Stimulated activated CD8-positive, alpha-beta memory T cell treated with anti-CD3 and anti-CD28 coated beads, Interleukin-7, amount 100 ng/mL, for 1 hour (primary cell): ENCODE measurements at regions not wholly inside any gene's neighbourhood (a gene's known extent, or its start where the extent isn't known, plus 50 kb on each side); places are given as distances from the start of the nearest gene placed in this dataset.
"Not testable (repeated sequence)": the region's sequence is repeated elsewhere in the genome, so short reads cannot be mapped to it uniquely, and the experiment has no call there.

Experiments
- DNase-seq, 2 donors: peaks; one replicate each; pipeline ENCODE4 v3.0.0-alpha.2; 2020; ENCODE audit warnings: low read depth in 2 of 2

DNA sequence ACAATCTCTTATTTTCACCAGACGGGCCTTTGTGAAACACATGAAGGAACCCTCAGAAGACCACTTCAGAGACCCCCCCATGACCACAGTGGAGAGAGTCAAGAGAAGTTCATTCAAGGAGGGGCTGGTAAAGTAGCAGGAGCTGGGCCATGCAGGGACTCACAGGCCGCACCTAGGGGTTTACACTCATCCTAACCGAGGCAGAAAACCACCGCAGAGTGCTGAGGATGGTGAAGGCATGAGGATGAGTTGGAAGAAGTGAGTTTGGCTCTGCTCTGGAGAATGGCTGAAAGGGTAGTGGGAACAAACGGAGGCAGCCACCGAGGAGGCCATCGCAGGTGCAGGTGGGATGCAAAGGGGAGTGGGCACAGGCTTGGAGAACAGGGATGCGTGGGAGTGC lies 1046.9 kb downstream of the UQCRFS1 start:
- no peak for DNase-seq

DNA sequence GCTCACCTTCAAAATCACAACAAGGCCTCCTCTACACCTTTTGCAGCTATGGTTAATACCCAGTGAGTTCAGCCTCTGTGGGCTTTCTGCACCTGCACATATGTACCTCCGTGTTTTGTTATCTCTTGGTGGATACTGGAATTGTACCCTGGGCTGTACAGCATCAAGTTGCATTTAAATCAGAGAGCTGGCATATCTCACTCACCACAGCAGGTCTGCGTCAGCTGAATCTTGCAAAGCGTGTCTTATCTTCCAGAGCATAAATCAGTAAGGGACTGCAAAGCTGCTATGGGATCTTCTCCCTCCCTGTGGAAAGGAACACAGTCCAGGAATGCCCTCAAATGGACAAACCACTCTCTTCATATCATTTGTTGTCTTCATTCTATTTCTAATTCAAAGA lies 1048.7 kb downstream of the UQCRFS1 start:
- DNase-seq, result no peak

DNA sequence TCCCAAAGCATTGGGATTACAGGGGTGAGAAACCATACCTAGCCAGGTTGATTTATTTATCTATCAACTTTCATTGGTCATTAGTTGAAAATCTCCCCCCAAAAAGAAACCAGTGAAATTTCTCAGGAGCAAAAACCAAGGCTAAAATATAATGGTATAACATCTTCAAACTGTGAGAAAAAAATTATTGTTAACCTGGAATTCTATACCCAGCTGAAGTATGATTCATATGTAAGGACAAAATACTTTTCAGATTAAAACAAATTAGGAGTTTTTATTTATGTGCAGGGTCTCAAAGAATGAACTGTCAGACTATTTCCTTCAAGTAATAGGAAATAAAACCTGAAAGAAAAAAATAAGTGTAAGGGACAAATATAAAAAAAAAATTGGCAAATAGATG lies 1053.9 kb downstream of the UQCRFS1 start:
- no peak for DNase-seq

DNA sequence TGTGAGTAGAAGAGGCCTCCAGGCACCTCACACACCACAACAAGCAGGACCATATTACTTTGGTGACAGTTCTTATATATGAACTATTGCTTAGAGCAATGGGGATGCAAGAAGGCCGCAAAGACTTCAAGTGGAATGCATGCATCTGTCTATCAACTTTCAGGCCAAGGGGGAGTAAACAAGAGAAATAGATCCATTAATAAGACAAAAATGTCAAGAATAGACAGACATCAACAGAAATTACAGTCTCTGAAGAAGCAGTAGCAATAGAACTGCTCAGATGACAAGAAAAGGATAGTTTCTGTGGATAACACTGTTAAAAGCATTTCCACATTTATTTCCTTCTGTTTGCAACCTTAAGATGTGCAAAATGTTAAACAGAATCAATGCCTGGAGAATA lies 1057.7 kb downstream of the UQCRFS1 start:
- no peak for DNase-seq

DNA sequence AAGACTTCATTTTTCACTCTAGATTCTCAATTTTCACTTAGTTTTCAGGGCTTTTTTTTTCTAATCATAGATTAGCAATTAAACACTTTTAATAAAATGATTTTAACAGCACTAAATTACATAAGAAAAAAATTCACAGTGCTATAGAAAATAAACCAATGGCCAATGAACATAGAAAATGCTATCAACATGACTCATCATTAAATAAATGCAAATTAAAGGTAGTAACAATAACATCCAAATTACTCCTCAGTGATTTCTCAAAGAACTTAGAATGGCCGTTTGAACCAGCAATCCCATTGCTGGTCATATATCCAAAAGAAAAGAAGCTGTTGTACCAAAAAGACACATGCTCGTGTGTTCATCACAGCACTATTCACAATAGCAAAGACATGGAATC lies 1058.9 kb downstream of the UQCRFS1 start:
- no peak for DNase-seq

DNA sequence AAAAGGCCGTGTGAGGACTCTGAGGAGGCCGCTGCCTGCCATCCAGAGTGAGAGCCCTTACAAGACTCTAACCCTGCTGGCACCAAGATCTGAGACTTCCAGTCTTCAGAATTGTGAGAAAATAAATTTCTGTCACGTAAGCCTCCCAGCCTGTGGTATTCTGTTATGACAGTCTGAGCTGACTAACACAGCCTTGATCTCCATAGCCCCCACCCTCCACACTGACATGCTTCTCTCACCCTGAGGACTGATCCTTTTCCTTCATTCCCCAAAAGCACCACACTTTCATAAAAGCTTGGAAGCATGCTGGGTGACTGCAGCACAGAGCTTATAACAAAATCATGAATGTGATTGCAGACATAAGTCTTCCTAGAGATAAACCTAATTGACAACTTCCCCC lies 1059.8 kb downstream of the UQCRFS1 start:
- no peak for DNase-seq

DNA sequence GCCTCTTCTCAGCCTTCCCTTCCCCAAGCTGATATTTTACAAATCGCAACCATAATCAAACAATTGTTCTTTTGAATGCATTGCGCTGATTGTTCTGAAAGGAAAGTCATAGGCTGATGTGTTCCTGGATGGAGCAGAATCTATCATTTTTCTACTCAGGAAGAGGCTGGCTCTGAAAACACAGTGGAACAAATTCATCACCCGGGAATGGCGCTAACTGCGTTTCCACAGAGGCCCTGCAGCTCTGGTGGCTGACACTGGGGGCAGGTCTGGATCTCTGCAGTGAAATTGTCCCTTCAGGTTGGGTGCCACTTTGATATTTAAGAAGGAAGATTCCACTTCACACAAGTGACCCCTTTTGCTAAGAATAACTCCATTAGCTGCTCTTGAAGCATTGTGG lies 1060.8 kb downstream of the UQCRFS1 start:
- no peak for DNase-seq

DNA sequence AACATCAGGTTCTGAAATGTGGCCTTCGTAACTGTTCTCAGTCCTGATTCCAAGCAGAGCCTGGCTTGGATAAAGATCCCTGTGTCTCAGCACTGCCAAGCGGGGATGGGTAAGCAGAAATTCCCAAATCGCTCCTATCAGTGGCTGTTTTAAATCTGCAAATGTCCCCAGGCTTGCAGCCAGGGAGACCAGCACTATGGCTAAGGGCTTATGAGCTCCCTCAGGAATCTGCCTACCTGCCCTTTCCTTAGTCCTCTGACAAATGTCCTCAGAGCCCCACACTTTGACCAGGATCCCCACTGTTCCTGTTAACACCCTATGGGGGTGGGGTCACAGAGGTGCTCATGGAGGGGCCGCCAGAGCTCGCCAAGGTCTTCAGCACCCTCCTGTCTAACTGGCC lies 1062.8 kb downstream of the UQCRFS1 start:
- DNase-seq, result no peak

DNA sequence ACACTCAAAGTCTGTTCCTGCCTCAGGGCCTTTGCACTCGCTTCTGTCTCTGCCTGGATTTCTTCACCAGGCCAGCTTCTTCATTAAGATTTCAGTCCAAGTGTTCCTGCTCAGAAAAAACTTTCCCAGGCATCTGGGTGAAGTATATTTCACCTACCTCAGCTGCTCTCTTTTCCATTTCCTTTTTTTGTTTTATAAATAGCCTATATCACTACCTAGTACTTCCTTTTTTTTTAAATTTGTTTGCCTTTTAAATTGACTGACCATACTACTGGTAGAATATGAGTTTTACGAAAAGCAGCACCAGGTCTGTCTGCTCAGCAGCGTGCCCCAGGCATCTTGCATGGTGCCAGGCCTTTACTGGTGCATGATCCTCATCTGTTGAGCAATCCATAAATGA lies 1064.4 kb downstream of the UQCRFS1 start:
- no peak for DNase-seq

DNA sequence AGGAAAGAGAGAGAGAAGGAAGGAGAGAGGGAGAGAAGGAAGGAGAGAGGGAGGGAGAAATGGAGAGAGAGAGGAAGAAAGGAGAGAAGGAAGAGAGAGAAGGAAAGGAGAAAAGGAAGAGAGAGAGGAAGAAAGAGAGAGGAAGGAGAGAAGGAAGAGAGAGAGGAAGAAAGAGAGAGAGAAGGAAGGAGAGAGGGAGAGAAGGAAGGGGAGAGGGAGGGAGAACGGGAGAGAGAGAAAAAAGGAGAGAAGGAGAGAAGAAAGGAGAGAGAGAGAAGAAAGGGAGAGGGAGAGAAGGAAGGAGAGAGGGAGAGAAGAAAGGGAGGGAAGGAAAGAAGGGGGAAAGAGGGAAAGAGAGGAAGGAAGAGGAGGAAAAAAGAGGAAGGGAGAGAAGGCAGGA lies 1070.7 kb downstream of the UQCRFS1 start:
- no peak for DNase-seq

DNA sequence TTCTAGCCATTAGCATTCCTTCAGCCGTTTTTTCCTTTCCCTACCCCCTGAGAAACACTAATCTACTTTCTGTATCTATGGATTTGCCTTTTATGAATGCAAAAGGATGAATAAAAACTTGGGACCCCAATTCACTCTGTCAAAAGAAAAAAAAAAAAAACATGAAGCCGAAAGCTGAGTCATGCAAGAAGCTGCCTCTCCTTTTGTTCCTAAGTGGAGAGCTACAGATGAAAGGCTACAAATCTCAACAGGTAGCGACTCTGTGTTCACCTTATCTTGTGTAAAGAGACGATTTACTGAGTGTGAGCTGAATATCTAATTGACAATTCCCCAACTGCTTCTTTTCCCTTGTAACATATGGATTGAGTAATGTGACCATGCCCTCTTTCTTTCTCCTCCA lies 1072.8 kb downstream of the UQCRFS1 start:
- no peak for DNase-seq

DNA sequence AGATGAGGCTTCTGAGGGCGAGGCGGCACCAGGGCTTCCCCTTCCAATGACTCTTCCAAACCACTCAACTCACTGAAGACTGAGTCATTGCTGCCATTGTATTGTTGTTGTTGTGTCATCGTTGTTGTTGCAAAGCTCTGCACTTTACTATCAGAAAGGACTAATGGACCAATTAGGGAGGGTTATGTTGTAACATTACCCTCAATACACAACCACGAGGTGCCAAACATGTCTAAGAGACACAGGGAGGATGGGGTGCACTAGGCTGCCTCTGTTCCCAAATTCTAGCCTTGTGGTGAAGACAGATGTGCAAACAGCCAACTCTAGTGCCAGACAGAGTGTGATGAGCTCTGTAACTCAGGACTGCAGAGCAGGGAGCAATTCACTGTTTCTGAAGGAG lies 1075.2 kb downstream of the UQCRFS1 start:
- DNase-seq, result no peak

DNA sequence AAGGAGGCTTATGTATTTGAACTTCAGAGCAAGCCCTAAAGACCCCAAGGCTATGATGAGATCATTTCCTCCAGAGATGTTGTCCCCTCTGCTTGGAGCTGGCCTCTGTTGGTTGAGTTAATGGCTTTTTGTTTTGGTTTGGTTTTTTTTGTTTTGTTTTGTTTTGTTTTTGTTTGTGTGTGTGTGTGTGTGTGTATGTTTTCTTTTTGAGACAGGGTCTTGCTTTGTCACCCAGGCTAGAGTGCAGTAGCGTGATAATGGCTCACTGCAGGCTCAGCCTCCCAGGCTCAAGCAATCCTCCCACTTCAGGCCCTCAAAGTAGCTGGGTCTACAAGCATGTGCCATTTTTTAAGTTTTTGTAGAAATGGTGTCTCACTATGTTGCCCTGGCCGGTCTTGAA lies 1076.2 kb downstream of the UQCRFS1 start:
- no peak for DNase-seq

DNA sequence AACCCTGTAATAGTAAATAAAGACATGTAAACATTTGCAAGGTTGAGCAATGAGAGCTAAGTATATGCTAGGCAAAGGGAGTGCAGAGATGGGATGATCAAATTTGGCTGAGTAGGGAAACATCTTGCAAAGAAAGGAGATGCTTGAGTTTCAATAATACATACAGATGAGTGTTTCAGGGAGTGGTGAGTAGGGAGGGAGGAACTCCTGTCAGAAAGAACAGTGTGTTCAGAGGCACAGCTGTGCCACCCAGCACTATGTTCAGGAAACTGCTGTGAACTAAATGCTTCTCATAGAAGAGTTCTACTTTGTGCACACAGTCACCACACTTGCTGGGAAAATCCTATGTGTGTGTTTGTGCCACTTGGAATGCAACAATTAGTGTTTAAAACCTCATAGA lies 1077.1 kb downstream of the UQCRFS1 start:
- DNase-seq, result no peak

DNA sequence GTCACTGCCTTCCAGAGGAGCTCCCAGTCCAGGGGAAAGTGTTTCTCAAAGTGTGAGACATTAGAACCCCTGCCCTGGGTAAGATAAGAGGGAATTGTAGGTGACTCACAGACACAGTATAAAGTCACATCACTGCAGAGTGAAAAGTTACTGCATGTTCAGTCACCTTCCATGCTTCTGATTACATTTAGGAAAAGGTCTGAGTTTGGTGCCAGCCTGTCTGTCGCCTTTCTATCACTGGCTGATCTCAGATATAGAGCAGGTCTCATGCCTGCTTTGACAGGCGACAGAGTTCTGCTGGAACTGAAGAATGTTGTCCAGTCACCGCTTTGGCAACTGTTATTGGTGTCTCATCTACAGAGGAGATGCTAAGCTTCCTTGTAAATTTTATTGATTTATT lies 1078.6 kb downstream of the UQCRFS1 start:
- no peak for DNase-seq

DNA sequence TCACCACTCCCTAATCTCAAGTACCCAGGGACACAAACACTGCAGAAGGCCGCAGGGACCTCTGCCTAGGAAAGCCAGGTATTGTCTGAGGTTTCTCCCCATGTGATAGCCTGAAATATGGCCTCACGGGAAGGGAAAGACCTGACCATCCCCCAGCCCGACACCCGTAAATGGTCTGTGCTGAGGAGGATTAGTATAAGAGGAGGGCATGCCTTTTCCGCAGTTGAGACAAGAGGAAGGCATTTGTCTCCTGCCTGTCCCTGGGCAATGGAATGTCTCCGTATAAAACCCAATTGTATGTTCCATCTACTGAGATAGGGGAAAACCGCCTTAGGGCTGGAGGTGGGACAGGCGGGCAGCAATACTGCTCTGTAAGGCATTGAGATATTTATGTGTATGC lies 1082.1 kb downstream of the UQCRFS1 start:
- not testable (repeated sequence) for DNase-seq

DNA sequence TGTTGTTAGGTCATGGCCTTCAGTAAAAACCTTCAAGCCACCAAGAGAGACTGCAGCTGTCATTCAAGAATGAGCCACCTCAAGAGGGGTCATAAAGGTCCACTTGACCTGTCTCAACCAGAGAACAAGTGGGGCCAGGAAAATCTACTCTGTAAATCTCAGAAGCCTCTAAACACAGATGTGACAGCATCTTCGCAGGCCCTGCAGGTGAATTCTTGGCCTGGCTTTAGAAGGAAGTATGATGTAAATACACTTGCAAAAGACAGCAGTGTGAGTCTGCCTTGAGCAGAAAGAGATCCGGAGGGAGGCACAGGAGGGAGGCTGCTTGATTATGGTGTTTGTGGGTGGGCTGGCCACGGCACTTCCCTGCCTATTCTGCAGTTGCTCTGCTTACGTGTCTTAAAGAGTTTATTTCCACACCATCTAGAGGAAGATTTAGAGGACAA lies 1082.9 kb downstream of the UQCRFS1 start:
- DNase-seq, result no peak

DNA sequence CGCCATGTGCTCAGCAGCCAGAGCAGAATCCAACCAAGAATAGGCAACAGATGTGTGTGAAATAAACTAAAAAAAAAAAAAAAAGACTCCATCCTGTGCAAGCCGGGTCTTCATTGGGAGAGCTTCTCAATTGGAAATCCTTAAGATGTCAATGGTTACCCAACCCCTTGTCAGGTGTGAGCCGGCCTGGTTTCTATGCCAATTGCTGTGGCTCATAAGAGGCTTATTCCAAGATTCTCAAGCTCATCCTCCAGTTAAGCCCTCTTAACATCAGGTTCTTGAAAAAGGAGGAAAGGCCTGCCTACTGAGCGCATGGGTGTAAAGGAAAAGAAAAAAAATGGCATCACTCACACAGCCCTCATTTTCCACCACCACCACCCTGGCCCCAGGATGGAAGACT lies 1084.6 kb downstream of the UQCRFS1 start:
- no peak for DNase-seq

DNA sequence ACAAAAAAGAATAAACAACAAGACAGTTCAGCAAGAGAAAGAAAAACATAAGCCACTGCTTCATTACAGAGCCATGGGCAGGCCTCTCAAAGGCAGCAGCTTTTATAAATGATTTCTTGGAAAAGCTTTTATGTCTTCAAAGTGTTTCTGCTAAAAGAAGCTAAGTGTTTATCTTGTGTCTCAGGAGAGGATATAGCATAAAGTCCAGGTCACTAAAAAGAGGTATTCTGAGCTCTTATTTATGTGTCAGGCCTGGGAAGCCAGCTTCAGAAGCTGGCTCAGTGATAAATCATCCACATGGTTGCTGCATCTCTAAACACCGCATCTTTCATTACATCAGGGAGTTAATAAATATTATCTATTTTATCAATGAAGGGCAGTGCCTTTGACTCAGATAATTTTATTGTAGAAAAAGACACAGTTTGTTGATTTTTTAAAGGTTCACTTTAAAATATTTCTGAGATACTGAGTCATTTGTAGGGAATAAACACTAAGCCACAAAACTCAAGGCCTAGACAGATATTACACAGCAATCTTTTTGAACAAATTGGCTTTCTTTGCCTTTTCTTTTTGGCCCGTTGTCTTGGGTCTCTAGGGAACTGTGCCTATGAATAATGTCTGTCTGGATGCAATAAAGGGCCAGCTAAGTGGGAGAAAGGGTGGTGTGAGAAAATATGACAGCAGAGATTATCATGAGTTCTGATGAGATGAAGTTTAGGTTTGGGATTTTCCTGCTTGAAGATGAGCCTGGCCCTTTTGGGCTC lies 1086.6 kb downstream of the UQCRFS1 start:
- no peak for DNase-seq

DNA sequence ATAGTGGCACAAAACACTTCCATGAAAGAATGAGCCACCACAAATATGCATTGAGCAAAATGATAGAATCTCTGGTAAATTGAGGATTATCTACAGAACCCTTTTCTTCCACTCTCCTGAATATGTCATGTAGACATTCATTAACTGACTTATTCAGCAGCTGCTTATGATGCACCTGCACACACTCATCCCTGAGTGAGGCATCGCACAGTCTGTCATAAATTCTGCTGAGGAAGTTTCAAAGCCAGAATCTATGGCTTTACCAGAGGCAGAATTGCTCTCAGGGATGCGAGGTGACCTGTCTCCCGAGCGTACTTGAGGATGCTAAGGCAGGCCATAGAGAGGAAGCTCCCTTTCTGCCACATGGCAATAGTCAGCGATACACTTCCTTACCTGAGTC lies 1090.2 kb downstream of the UQCRFS1 start:
- DNase-seq, result no peak

DNA sequence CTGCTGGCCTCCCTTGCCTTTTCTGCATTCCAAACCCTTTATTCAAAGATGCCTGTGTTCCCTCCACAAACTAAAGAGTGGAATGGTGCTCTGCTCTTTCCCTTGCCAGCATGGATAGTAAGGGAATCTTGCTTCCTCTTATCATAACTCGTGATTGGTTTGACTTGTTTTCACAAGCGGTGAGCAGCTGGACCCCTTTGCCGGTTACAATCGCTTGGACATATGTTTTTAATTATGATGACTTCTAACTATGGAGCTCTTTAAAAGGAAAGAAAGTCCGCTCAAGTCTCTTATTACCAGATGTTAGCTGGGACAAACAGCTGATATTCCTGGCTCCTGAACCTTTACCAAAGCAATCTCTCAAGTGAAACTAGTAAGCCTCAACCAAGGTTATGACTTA lies 1094.7 kb downstream of the UQCRFS1 start:
- DNase-seq, result no peak

DNA sequence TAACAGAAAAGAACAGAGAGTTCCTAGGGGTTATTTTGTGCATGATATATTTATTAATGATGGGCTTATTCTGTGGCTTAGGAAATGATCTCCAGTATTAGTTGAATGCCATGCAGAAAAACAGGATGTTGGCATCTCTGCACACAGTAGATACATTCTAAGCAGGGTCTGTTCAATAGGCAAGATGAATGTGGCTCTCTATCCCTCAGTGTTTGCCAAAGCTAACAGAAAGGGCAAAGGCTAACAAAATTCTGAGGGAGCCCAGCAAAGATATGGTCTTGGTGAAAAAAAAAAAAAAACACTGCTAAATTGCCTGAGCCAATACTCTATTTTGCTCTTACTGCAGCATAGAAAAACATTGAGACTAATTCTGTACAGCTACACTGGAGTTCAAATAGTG lies 1095.8 kb downstream of the UQCRFS1 start:
- no peak for DNase-seq

DNA sequence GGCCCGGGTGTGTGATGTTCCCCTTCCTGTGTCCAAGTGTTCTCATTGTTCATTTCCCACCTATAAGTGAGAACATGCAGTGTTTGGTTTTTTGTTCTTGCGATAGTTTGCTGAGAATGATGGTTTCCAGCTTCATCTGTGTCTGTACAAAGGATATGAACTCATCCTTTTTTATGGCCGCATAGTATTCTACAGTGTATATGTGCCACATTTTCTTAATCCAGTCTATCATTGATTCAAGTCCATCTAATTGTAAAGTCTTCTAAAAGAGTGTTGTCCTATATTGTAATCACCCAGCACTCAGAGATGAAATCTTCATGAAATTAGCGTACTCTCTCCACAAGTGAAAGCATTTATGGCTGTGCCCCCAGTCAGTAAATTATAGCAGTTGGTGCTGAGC lies 1096.6 kb downstream of the UQCRFS1 start:
- not testable (repeated sequence) for DNase-seq

DNA sequence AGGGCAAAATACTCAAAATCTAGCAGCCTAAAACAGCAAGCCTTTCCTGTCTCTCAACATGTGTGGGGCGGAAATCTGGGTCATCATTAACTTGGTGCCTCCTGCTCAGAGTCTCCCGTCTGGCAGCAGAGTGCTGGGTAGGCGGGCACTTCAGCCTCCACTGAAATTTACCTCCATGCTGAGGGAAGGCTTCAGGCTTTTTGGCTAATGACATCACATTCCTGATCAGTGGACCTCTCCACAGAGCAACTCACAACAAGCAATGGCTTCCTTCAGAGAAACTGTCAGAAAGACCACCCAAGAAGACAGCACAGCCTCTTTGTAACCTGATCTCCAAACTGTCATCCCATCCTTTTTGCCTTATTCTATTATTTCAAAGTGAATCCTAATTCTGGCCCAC lies 1109.0 kb downstream of the UQCRFS1 start:
- no peak for DNase-seq
